Upper lobe of left lung (tissue), 6 donors: ENCODE measurements at regions not wholly inside any gene's neighbourhood (a gene's known extent, or its start where the extent isn't known, plus 50 kb on each side); places are given as distances from the start of the nearest gene placed in this dataset.
A peak's percentile ranks its signal among the peaks of the same experiment; 100 is the strongest.

ENCODE experiments used
- ATAC-seq, 2 donors: fragments of 200-7000 bp; cut with Tn5 transposase; one replicate each; pipeline ENCODE4 v1.9.1; 2022; ENCODE audit warnings: mild to moderate bottlenecking in 2 of 2, moderate library complexity in 2 of 2; ENCODE audit not compliant: low FRiP score in 2 of 2
- DNase-seq, 2 donors: peaks; one replicate each; pipeline ENCODE4 v3.0.0-alpha.2; 2019 to 2020
- H3K27ac ChIP-seq, 4 donors: fragments of 200-600 bp; sonication (generic); one replicate each; pipeline ENCODE4 v1.5.1; 2016 to 2019
- H3K27me3 ChIP-seq, 4 donors: fragments of 200-600 bp; sonication (generic); one replicate each; pipeline ENCODE4 v1.5.1; 2017 to 2019
- H3K36me3 ChIP-seq, 4 donors: fragments of 200-600 bp; sonication (generic); one replicate each; pipeline ENCODE4 v1.5.1; 2016 to 2019
- H3K4me1 ChIP-seq, 4 donors: fragments of 200-600 bp; sonication (generic); one replicate each; pipeline ENCODE4 v1.5.1; 2018 to 2019
- H3K4me3 ChIP-seq, 4 donors: fragments of 200-600 bp; sonication (generic); one replicate each; pipeline ENCODE4 v1.5.1; 2017 to 2019; ENCODE audit warnings: mild to moderate bottlenecking in 2 of 4, moderate library complexity in 1 of 4
- H3K9me3 ChIP-seq, 4 donors: fragments of 200-600 bp; sonication (generic); one replicate each; pipeline ENCODE4 v1.5.1; 2018 to 2019
- CTCF ChIP-seq, 6 experiments: fragments of 450-650 bp in 4 of 6; fragments of 200-600 bp in 2 of 6; sonication (generic) in 2 of 6; IDR thresholded peaks; one replicate each; pipeline ENCODE4 v1.5.1; 2016 to 2019; ENCODE audit warnings: antibody characterized with exemption in 6 of 6
- EP300 ChIP-seq, 4 donors: sonication (generic); formaldehyde crosslinking; IDR thresholded peaks; one replicate each; pipeline ENCODE4 v1.5.1; 2017; ENCODE audit warnings: antibody characterized with exemption in 4 of 4, control low read depth in 2 of 4
- POLR2A ChIP-seq, 4 donors: fragments of 450-650 bp; IDR thresholded peaks; one replicate each; pipeline ENCODE4 v1.5.1; 2016 to 2017; ENCODE audit warnings: antibody characterized with exemption in 4 of 4, mild to moderate bottlenecking in 2 of 4
- POLR2AphosphoS5 ChIP-seq, 2 donors: sonication (generic); formaldehyde crosslinking; IDR thresholded peaks; one replicate each; pipeline ENCODE4 v1.5.1; 2017; ENCODE audit warnings: antibody characterized with exemption in 2 of 2
- WGBS, 2 donors: methylation state at CpG; one replicate each; pipeline ENCODE4 v1.1.5; 2017 to 2018; 5-methylcytosine and 5-hydroxymethylcytosine counted together
- donor health status: DM: no; HTN: no; CAD: no; lungs with moderate emphysema.
- donor health status: DM: no; HTN: yes; CAD: no; lungs with severe emphysema.

- TF ChIP-seq EP300 (IDR thresholded peaks at IDR 0.05) (no peak), CTCF (IDR thresholded peaks at IDR 0.05) (no peak), POLR2AphosphoS5 (IDR thresholded peaks at IDR 0.05) (no peak), POLR2A (IDR thresholded peaks at IDR 0.05) (no peak)
- H3K27me3 ChIP-seq = no peaks in the 10 kb centered on the region
- ATAC-seq (no peak), DNase-seq (no peak)
- H3K27ac ChIP-seq = no peak overlapping the region
- H3K36me3 ChIP-seq = no peaks in the 10 kb centered on the region
- H3K4me1 ChIP-seq = no peaks in the 10 kb centered on the region
- no peak overlapping the region for H3K4me3 ChIP-seq
- 93 to 100% methylated on average over 3 to 4 of the region's 4 CpGs for WGBS, 2 donors
- H3K9me3 ChIP-seq = peaks cover 0 to 8% (median 0%) of the 10 kb centered on the region in 4 donors
Observed at GRCh38 chr3:18597919-18598318, 172.8 kb upstream of the SATB1 start.

- 0 to 34% methylated on average over 1 of the region's 1 CpG for WGBS, 2 donors
- no peaks in the 10 kb centered on the region for H3K36me3 ChIP-seq
- H3K4me1 ChIP-seq = no peaks in the 10 kb centered on the region
- H3K9me3 ChIP-seq = peaks cover 0 to 8% (median 0%) of the 10 kb centered on the region in 4 donors
- TF ChIP-seq POLR2A (IDR thresholded peaks at IDR 0.05) (no peak), EP300 (IDR thresholded peaks at IDR 0.05) (no peak), POLR2AphosphoS5 (IDR thresholded peaks at IDR 0.05) (no peak), CTCF (IDR thresholded peaks at IDR 0.05) (no peak)
- ATAC-seq (peak in 1 of 2 donors; percentile 52), DNase-seq (no peak)
- no peak overlapping the region for H3K27ac ChIP-seq
- no peaks in the 10 kb centered on the region for H3K27me3 ChIP-seq
- H3K4me3 ChIP-seq = no peak overlapping the region
Observed at GRCh38 chr3:18593231-18593630, 168.1 kb upstream of the SATB1 start.

- WGBS, 2 donors = 44 to 47% methylated on average over 3 of the region's 3 CpGs
- no peak for DNase-seq
- H3K27me3 ChIP-seq = no peaks in the 10 kb centered on the region
Observed at GRCh38 chr3:18591120-18591519, 166.0 kb upstream of the SATB1 start.

GRCh38 chr3:18586076-18586475 lies 160.9 kb upstream of the SATB1 start:
- DNase-seq = no peak
- Histone ChIP-seq H3K9me3 (no peaks in the 10 kb centered on the region), H3K4me3 (no peak overlapping the region), H3K27me3 (no peaks in the 10 kb centered on the region), H3K4me1 (no peaks in the 10 kb centered on the region), H3K36me3 (no peaks in the 10 kb centered on the region), H3K27ac (no peak overlapping the region)
- TF ChIP-seq EP300 (IDR thresholded peaks at IDR 0.05) = no peak
- no peak for TF ChIP-seq POLR2A (IDR thresholded peaks at IDR 0.05)
- TF ChIP-seq CTCF (IDR thresholded peaks at IDR 0.05) = no peak
- no peak for TF ChIP-seq POLR2AphosphoS5 (IDR thresholded peaks at IDR 0.05)
- WGBS, 2 donors = 80% methylated on average over 2 of the region's 2 CpGs
- no peak for ATAC-seq

More at GRCh38 chr3:18591120-18591519, 166.0 kb upstream of the SATB1 start:
- H3K4me1 ChIP-seq = no peaks in the 10 kb centered on the region
- H3K36me3 ChIP-seq = no peaks in the 10 kb centered on the region
- no peak for ATAC-seq
- TF ChIP-seq CTCF (IDR thresholded peaks at IDR 0.05) (no peak), POLR2A (IDR thresholded peaks at IDR 0.05) (no peak), POLR2AphosphoS5 (IDR thresholded peaks at IDR 0.05) (no peak), EP300 (IDR thresholded peaks at IDR 0.05) (no peak)
- H3K27ac ChIP-seq = no peak overlapping the region
- H3K9me3 ChIP-seq = no peaks in the 10 kb centered on the region
- H3K4me3 ChIP-seq = no peak overlapping the region
